ENCODE measurements at regions not wholly inside any gene's neighbourhood (a gene's known extent, or its start where the extent isn't known, plus 50 kb on each side); places are given as distances from the start of the nearest gene placed in this dataset.
A peak's percentile ranks its signal among the peaks of the same experiment; 100 is the strongest.
"Not testable (repeated sequence)": the region's sequence is repeated elsewhere in the genome, so short reads cannot be mapped to it uniquely, and the experiment has no call there.

GRCh38 chr16:73951481-73951880 lies 345.1 kb upstream of the PSMD7 start:
- DNase-seq (ENCODE audit: low spot score): no peak

GRCh38 chr16:73949574-73950320 lies 346.9 kb upstream of the PSMD7 start:
- peak; percentile 85 for DNase-seq (ENCODE audit: low spot score)

- DNase-seq (ENCODE audit: low spot score): no peak
Observed at GRCh38 chr16:73945631-73946030, 351.0 kb upstream of the PSMD7 start.

GRCh38 chr16:73943184-73943583 lies 353.4 kb upstream of the PSMD7 start:
- DNase-seq (ENCODE audit: low spot score): not testable (repeated sequence)

GRCh38 chr16:73940786-73941185 lies 355.8 kb upstream of the PSMD7 start:
- not testable (repeated sequence) for DNase-seq (ENCODE audit: low spot score)

GRCh38 chr16:73923951-73924350 lies 372.7 kb upstream of the PSMD7 start:
- DNase-seq (ENCODE audit: low spot score): no peak

GRCh38 chr16:73921295-73921694 lies 375.3 kb upstream of the PSMD7 start:
- DNase-seq (ENCODE audit: low spot score): no peak

- no peak for DNase-seq (ENCODE audit: low spot score)
Observed at GRCh38 chr16:73916829-73917594, 379.6 kb upstream of the PSMD7 start.

GRCh38 chr16:73915935-73916334 lies 380.7 kb upstream of the PSMD7 start:
- no peak for DNase-seq (ENCODE audit: low spot score)

- no peak for DNase-seq (ENCODE audit: low spot score)
Observed at GRCh38 chr16:73915140-73915539, 381.5 kb upstream of the PSMD7 start.

- DNase-seq (ENCODE audit: low spot score): no peak
Observed at GRCh38 chr16:73912850-73913249, 383.8 kb upstream of the PSMD7 start.

GRCh38 chr16:73912281-73912680 lies 384.3 kb upstream of the PSMD7 start:
- DNase-seq (ENCODE audit: low spot score): no peak

GRCh38 chr16:73909529-73910035 lies 387.0 kb upstream of the PSMD7 start:
- DNase-seq (ENCODE audit: low spot score): no peak

GRCh38 chr16:73891129-73891542 lies 405.5 kb upstream of the PSMD7 start:
- DNase-seq (ENCODE audit: low spot score): no peak

- DNase-seq (ENCODE audit: low spot score): no peak
Observed at GRCh38 chr16:73890186-73891128, 406.2 kb upstream of the PSMD7 start.

- DNase-seq (ENCODE audit: low spot score): no peak
Observed at GRCh38 chr16:73888840-73889490, 407.6 kb upstream of the PSMD7 start.

GRCh38 chr16:73887911-73888310 lies 408.7 kb upstream of the PSMD7 start:
- DNase-seq (ENCODE audit: low spot score): no peak

- no peak for DNase-seq (ENCODE audit: low spot score)
Observed at GRCh38 chr16:73886426-73886825, 410.2 kb upstream of the PSMD7 start.

- DNase-seq (ENCODE audit: low spot score): no peak
Observed at GRCh38 chr16:73885319-73885718, 411.3 kb upstream of the PSMD7 start.

GRCh38 chr16:73883841-73884240 lies 412.8 kb upstream of the PSMD7 start:
- DNase-seq (ENCODE audit: low spot score): no peak

GRCh38 chr16:73883126-73883525 lies 413.5 kb upstream of the PSMD7 start:
- no peak for DNase-seq (ENCODE audit: low spot score)

- DNase-seq (ENCODE audit: low spot score): no peak
Observed at GRCh38 chr16:73882651-73883050, 414.0 kb upstream of the PSMD7 start.

Data from AG20443 (cell line).